Endothelial cell (in vitro differentiated cells): ENCODE measurements at regions not wholly inside any gene's neighbourhood (a gene's known extent, or its start where the extent isn't known, plus 50 kb on each side); places are given as distances from the start of the nearest gene placed in this dataset.

Experiments used
- DNase-seq: peaks from one replicate; pipeline ENCODE4 v3.0.0; 2021; ENCODE audit warnings: low spot score
- H3K27ac Mint-ChIP-seq: one replicate; pipeline ENCODE4 v1.8.0; 2021; ENCODE audit warnings: mixed read lengths, inconsistent platforms; ENCODE audit not compliant: unreplicated experiment
- H3K27me3 Mint-ChIP-seq: one replicate; pipeline ENCODE4 v1.8.0; 2021; ENCODE audit warnings: mild to moderate bottlenecking, moderate library complexity, mixed read lengths, inconsistent platforms; ENCODE audit not compliant: unreplicated experiment
- H3K36me3 Mint-ChIP-seq: one replicate; pipeline ENCODE4 v1.8.0; 2021; ENCODE audit warnings: mild to moderate bottlenecking, low read depth, mixed read lengths, inconsistent platforms; ENCODE audit not compliant: unreplicated experiment
- H3K4me1 Mint-ChIP-seq: one replicate; pipeline ENCODE4 v1.8.0; 2021; ENCODE audit warnings: mild to moderate bottlenecking, mixed read lengths, inconsistent platforms; ENCODE audit not compliant: unreplicated experiment
- H3K4me3 Mint-ChIP-seq: one replicate; pipeline ENCODE4 v1.8.0; 2021; ENCODE audit warnings: mild to moderate bottlenecking, mixed read lengths, inconsistent platforms; ENCODE audit not compliant: unreplicated experiment
- H3K9me3 Mint-ChIP-seq: one replicate; pipeline ENCODE4 v1.8.0; 2021; ENCODE audit warnings: mixed read lengths, inconsistent platforms; ENCODE audit not compliant: unreplicated experiment
- CTCF ChIP-seq: fragments of 200-600 bp; sonication (generic); IDR thresholded peaks from one replicate; pipeline ENCODE4 v1.5.0; 2021; ENCODE audit warnings: antibody characterized with exemption; ENCODE audit not compliant: unreplicated experiment

DNA sequence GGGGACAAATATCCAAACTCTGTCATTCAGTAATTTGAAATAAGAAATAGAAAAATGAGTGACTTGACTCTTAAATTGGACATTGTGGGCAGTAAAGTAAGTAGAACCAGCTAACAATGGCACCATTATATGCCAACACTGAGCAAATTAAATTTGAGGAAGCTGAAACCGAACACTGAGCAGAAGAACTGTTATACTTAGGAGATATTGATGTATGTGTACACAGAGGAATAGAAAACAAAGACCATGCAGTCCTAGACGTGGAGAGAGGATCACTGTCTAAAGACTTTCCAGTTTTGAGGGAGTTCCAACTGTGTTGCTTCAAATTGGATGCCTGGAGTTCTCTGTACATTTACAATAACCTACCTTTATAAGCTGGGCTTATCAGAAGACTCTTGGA is 427.0 kb upstream of the EYS start:
- no peaks in the 10 kb centered on the region for H3K9me3 Mint-ChIP-seq
- no peaks in the 10 kb centered on the region for H3K27me3 Mint-ChIP-seq
- no peak for TF ChIP-seq CTCF
- no peak for DNase-seq
- no peak overlapping the region for H3K4me3 Mint-ChIP-seq
- H3K27ac Mint-ChIP-seq, result no peak overlapping the region
- H3K4me1 Mint-ChIP-seq, result no peaks in the 10 kb centered on the region
- H3K36me3 Mint-ChIP-seq, result no peaks in the 10 kb centered on the region

DNA sequence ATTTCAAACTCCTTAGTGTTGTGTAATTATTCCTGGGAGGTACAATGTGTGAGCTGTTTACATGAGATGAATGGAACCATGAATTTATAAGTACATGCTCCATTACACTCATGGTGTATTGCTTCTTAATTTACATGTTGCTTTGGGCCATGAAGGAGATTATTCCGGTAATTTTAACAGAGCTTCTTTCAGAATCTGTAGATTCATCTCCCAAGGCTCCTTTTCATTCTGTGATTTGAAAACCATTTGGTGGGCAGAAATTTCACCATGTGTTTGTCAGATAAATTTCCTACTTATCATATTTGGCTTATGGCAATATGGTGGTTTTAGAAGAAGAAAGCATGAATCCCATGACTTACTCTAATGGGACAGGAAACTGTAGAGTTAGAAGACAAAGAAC is 421.6 kb upstream of the EYS start:
- Mint-ChIP-seq H3K27ac (no peak overlapping the region), H3K4me3 (no peak overlapping the region), H3K9me3 (peaks cover 3% of the 10 kb centered on the region), H3K36me3 (no peaks in the 10 kb centered on the region), H3K27me3 (no peaks in the 10 kb centered on the region), H3K4me1 (no peaks in the 10 kb centered on the region)
- DNase-seq, result no peak
- no peak for TF ChIP-seq CTCF

- H3K4me1 Mint-ChIP-seq, result no peaks in the 10 kb centered on the region
- no peak overlapping the region for H3K4me3 Mint-ChIP-seq
- no peak overlapping the region for H3K27ac Mint-ChIP-seq
- no peak for DNase-seq
- H3K27me3 Mint-ChIP-seq, result no peaks in the 10 kb centered on the region
- H3K9me3 Mint-ChIP-seq, result peaks cover 3% of the 10 kb centered on the region
- no peaks in the 10 kb centered on the region for H3K36me3 Mint-ChIP-seq
- no peak for TF ChIP-seq CTCF
These were observed 421.2 kb upstream of the EYS start for GRCh38 chr6:66128243-66128642.

- Mint-ChIP-seq H3K9me3 (peaks cover 3% of the 10 kb centered on the region), H3K27me3 (no peaks in the 10 kb centered on the region), H3K4me1 (no peaks in the 10 kb centered on the region), H3K4me3 (no peak overlapping the region), H3K36me3 (no peaks in the 10 kb centered on the region), H3K27ac (no peak overlapping the region)
- no peak for DNase-seq
- no peak for TF ChIP-seq CTCF
These were observed 420.0 kb upstream of the EYS start for GRCh38 chr6:66127061-66127460.

DNA sequence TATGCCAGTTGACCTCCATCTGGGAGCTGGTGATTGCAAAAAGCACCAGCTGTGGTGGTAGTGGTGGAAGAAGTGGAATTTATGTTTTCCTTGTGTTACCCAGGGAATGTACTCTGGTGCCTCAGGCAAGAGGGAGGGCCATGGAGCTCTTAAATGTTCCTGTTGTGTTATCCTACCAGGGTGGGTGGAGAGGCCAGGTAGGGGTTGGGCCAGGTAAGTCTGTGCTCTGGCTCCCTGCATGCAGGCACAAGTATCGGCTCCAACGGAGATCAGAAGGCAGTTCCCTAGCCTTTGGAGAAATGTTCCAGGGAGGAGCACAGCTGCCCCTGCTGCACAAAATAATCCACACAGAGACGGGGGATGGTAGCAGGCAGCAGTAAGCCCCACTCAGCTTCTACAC is 419.3 kb upstream of the EYS start:
- Mint-ChIP-seq H3K27ac (no peak overlapping the region), H3K9me3 (peaks cover 3% of the 10 kb centered on the region), H3K4me1 (no peaks in the 10 kb centered on the region), H3K27me3 (no peaks in the 10 kb centered on the region), H3K4me3 (no peak overlapping the region), H3K36me3 (no peaks in the 10 kb centered on the region)
- DNase-seq, result no peak
- no peak for TF ChIP-seq CTCF
